GM21619 (cell line): ENCODE measurements at regions not wholly inside any gene's neighbourhood (a gene's known extent, or its start where the extent isn't known, plus 50 kb on each side); places are given as distances from the start of the nearest gene placed in this dataset.

Source experiments
- ATAC-seq: cut with Tn5 transposase; IDR thresholded peaks from one replicate; pipeline ENCODE4 v1.9.1; 2021; ENCODE audit not compliant: unreplicated experiment

DNA sequence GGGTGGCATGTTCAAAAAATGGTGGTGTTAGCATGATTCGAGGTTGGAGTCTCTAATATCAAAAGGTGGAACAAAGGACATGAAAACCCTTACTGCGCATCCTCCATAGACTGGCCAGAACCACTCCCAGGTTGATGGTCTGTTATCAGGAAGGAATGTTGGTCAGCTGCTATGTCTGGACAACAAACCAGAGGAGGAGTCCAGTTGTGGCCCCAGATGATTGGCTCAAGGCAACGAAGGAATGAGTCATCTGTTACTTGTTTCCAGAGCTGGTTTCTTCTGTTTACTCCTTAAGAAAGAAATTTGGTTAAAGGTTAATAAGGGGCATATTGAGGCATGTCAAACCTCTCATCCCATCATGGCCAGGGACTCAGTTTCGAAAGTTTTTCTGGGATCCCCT, 56.8 kb upstream of the GRIA4 start:
- no peak for ATAC-seq

GRCh38 chr11:105548359-105548758, 61.5 kb upstream of the GRIA4 start:
- no peak for ATAC-seq

DNA sequence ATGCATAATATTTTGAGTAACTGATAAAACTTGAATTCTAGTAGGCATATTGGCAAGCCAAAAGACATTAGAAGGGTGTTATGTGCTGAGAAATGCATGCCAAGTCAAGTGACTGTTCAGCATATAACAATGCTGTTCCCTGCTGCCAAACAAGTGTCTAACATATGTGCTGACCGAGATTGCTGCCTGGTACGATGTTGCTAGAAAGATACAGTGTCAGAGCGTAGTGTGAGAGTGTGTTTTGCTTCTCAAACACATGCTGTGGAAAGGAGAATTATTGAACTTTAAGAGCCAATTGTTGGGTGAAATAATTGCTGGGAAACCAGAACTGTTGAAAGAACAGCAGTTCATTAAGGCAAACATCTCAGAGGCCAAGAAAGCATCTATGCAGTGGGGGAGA, 71.3 kb upstream of the GRIA4 start:
- no peak for ATAC-seq

DNA sequence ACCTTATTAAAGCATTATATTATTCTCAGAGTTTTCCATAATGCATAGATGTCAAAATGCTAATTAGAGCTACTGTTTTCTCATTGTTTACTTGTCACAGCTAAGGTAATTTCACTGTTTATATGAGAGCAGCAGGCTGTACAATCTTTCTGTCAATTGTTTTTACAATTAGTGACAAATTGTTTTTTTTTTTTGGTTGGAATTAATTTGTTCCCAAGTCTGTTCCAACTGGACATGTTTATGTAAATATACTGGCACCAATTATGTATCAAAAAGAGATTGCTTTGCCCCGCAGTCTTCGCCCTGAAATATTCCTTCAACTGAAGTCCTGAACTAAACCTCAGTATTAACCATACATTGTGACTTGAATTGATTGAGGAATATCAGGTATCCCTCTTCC, 72.3 kb upstream of the GRIA4 start:
- ATAC-seq: no peak

DNA sequence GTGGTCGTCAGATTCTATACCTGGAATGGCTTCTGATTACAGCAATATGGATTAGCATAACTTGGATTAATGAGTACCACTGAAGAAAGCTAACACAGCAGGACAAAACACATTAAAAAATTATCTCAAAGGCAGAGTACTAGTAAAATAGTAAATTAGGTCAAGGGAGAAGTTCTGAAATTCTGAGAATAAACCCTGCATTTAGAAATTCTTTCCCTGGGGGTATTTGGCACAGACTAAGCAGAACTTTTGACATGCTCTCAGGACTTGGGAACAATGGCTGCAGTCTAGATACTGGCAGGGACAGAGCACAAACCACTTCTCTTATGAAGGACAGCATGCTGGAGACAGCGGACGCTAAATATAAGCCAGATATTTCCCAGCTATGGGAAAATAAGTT, 85.6 kb upstream of the GRIA4 start:
- no peak for ATAC-seq

GRCh38 chr11:105520706-105521345, 89.0 kb upstream of the GRIA4 start:
- ATAC-seq: no peak

- ATAC-seq: no peak
These were observed 102.2 kb upstream of the GRIA4 start for GRCh38 chr11:105507496-105508254.

DNA sequence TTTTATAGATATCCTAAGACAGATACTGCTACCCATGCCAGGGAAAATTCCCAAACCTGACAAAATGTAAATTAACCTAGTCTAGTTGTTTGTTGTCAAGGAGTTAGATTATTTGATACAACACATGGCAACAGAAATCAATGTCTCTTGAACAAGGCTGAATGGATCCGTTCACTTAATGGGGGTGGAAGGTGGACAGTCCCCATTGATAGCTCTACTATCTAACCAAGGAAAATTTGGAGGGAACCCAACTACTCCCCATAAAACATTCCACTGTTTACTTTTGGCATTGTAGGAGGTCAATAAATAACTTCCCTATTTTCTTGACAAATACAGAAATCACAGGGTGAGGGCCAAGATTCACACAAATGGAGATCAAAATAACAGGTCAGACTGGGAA, 117.9 kb upstream of the GRIA4 start:
- no peak for ATAC-seq

GRCh38 chr11:105491394-105491793, 118.5 kb upstream of the GRIA4 start:
- ATAC-seq: no peak

GRCh38 chr11:105490333-105490732, 119.5 kb upstream of the GRIA4 start:
- ATAC-seq: no peak

- ATAC-seq: no peak
These were observed 120.4 kb upstream of the GRIA4 start for GRCh38 chr11:105489446-105489845.

GRCh38 chr11:105486929-105487328, 122.9 kb upstream of the GRIA4 start:
- ATAC-seq: no peak

DNA sequence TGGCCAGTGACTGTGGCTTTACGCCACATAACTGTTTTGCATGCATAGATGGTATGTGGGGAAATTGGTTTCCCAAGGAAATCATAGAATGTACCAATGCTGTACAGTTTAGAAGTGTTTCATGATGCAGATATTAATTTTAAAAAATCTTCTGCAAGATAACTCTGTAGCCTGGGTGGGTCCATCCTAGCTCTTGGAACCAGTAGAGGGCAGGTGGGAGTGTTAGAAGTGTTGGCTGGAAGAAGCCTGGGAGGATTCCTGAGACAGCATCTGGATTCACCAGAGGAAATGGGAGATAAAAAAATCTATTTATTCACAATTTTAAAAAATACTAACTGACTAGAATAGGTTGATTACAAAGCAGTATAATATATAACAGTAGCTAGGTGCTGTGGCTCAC, 139.9 kb upstream of the GRIA4 start:
- ATAC-seq: no peak

GRCh38 chr11:105468154-105468553, 141.7 kb upstream of the GRIA4 start:
- no peak for ATAC-seq

- ATAC-seq: no peak
These were observed 143.2 kb upstream of the GRIA4 start for GRCh38 chr11:105466582-105467228.

DNA sequence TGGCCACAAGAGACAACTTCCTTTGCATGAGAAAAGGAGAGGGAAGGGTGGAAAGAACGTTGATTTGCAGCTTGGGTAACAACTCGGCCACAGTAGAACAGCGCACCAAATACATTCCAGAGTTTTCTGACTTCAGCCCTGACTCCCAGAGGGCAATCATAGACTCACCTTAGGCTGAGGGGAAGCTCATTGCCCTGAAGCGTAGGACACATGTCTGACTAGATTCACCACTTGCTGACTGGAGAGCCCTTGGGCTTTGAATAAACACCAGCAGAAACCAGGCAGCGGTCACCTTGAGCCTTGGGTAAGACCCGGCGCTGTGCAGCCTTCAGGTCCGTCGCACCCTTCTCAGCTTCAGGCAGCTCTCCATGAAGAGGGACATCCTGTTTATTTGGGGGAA, 151.8 kb upstream of the GRIA4 start:
- no peak for ATAC-seq

DNA sequence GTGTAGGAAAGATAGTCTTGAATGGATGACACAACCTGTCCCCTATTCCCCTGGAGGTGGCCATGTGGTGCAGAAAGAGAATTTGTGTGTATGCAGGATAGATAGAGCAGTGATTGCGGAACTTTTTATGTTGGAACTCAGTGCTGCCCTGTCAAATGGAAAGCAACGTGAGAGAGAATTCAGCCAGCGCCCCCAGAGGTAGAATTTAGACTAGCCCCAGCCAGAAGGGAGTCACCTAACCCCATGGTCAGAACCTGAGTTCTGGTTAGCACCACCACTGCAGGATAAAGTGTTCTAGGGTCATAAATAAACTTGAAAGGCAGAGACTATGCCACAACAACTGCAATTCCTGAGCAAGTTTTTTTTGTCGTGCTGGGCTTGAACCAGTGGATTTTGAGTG, 152.9 kb upstream of the GRIA4 start:
- peak; percentile 65 for ATAC-seq

DNA sequence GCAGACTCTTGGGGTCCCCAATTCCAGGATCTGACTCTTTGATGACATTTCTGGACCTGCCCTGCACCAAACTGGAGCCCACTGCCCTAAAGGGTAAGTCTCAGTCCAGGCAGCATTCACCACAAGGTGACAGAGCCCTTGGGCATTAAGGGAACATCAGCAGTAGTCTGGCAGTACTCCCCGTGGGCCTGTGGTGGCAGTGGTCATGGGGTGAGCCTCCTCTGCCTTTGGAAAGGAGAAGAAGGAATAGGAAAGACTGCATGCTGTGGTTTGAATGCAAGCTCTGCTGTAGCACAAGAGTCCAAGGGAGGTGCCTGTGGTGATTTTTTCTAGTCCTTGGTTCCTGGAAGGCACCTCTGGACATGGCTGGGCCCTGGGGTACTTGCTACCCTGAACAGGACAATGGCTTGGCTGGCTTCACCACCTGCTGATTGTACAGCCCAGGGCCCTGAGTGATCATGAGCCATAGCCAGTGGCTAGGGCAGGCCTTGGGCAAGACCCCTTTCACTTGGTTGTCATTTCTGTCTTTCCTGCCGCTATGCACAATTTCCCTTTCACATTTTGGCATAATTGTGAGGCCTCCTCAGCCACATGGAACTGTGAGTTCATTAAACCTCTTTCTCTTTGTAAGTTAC, 160.7 kb upstream of the GRIA4 start:
- ATAC-seq: no peak

DNA sequence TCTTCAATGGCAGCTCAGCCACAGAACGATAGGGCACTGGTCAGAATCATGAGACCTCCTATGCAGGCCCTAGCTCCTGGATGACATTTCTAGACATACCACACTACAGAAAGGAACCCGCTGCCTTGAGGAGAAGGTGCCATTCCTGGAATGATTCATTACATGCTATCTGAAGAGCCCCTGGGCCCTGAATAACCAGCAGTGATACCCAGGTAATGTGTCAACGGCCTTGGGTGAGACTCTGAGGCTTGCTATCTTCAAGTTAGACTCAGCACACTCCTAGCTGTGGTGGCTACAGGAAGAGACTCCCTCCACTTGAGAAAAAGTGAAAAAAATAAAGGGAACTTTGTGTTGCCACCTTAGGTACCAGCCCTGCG, 161.2 kb upstream of the GRIA4 start:
- ATAC-seq: no peak

DNA sequence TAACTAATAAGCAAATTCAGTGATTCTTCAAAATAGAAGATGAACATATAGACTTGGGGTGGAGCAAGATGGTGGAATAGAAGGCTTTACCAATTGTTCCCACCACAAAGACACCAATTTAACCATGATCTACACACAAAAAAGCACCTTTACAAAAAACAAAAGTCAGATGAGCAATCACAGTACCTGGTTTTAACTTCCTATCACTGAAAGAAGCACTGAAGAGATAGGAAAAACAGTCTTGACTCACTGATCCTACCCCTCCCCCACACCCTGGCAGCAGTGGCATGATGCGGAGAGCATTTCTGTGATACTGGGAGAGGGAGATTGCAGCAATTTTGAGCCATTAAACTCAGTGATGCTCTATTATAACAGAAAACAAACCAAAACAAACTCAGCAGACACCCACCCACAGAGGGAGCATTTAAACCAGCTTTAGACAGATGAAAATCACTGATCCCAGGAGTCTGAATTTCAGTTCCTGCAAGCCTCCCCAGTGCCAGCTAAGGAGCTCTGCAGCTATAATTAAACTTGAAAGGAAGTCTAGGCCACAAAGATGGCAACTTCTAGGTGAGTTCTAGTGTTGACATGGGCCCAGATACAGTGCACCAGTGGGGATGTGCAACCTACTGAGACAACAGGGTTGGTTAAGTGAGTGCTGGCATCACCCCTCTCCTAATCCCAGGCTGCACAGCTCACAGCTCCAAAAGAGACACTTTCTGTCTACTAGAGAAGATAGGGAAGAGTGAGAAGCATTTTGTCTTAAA, 161.8 kb upstream of the GRIA4 start:
- no peak for ATAC-seq

DNA sequence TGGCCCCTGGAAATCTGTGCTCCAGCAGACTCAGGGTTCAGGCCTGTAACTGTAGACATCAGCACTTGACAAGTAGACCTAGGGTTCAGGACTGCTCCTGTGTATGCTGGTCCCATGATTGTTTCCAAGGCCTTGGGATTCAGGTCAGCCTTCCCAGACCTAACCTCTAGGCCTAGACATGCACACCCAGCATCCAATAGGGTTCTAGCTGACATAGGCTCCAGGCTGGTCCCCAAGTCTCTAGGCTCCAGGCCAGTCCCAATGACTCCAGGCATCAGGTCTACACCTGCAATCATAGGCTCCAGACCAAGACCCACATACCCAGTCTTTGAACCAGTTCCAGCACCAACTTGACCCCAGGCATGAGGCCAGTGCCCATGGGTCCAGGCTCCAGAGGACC, 166.2 kb upstream of the GRIA4 start:
- no peak for ATAC-seq
